ENCODE measurements at regions not wholly inside any gene's neighbourhood (a gene's known extent, or its start where the extent isn't known, plus 50 kb on each side); places are given as distances from the start of the nearest gene placed in this dataset.
"Not testable (repeated sequence)": the region's sequence is repeated elsewhere in the genome, so short reads cannot be mapped to it uniquely, and the experiment has no call there.

DNA sequence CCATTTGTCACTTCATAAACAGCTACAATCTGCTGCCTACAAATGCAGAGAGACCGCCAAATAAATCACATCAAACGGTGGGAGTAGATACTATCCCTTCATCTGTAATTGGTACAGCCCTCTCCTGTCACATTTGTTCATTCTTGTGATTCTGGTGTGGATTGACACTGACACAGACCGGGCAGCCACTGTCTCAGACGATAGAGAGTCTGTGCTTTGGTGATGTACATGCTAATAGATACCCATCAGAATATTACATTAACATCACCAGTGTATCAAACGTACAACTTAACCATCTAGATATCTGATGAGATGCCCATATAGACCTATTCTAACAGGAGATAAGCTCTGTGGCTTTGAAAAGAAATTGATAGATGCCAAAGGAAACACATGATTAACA lies 419.7 kb upstream of the ZEB2 start:
- DNase-seq: no peak

DNA sequence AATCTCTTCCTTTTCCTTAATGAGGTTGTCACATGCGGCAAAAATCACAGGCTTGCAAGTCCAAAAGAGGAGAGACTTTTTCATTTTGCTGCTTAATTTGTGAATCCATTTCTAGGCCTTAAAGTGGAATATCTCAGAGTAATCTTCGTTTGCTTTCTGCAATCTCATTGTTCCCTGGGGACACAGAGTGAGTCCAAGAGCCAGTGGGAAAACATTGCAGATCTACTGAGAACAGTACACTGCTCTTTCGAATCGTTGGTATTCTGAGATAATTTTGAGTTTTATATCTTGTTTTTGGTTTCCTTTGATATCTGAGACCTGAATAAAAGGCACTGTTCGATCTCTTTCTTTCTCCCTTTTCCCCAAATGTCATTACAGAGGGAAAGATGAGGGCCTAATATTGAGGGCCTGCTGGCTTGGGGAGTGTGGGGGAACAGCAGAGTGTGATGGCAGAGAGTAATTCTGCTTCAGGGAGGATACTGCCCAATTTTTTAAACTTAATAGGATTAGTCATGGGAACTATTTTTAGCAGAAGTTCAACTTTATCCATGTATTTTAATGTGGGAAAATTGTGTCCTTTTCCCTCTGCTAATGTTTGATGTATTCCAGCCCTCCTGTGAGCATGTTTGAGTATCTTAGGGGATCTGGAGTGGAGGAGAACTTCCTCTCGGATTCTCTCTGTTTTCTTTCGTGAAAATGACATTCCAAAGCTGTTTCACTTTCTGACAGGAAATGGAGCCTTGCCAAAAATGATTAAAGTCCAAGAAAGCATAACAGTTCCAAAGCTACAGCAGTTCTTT lies 418.2 kb upstream of the ZEB2 start:
- peak; percentile 97 for DNase-seq

DNA sequence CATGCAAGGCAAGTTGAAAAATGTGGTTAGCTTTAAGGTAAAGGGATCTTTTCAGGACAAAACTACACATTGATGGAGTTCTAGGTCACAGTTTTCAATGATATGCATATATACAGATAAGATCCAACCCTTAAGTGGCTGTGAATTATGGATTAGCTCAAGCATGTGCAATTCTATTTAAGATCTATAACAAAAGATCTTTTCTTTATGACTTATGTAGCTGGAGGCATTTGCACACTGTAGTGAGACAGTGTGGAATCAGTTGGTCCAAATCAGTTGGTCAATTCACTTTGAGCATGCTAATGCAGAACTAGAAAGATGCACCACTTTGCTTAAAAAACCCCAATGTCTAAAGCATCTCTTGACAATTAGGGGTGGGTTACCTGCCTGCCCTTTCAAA lies 417.1 kb upstream of the ZEB2 start:
- no peak for DNase-seq

DNA sequence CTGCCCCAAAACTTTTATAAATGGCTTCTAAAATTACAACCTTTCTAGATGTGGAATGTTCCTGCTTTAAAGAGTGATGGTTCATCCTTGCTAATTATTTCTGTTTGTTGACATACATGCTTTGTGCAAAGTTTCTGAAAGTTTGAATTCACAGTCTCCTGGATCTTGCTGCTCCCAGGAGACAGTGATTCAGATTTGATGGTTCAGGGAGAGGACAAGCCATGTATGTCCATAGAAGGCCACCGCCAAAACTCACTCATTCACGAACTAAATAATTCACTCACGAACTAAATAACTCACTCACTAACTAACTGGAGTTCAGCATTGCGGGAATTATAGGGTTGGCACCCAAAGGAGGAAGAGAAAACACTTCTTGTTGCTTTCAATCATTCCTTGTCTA lies 416.5 kb upstream of the ZEB2 start:
- DNase-seq: peak; percentile 74

DNA sequence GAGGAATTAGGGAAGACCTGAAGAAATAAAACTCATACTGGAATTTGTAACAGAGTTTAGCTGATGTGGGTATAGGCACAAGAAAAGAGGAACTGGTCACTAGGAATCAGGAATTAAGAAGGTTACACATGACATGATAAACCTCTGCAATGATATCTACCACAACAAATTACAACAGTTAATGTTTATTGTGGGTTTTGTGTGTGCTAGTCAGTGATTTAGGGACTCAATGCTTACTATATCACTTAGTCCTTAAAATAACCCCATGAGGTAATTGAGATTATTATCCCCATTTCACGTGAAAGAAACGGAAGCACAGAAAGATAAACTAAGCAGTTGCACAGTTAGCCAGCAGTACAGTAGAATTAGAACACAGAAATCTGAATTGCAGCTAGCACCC lies 415.8 kb upstream of the ZEB2 start:
- no peak for DNase-seq

DNA sequence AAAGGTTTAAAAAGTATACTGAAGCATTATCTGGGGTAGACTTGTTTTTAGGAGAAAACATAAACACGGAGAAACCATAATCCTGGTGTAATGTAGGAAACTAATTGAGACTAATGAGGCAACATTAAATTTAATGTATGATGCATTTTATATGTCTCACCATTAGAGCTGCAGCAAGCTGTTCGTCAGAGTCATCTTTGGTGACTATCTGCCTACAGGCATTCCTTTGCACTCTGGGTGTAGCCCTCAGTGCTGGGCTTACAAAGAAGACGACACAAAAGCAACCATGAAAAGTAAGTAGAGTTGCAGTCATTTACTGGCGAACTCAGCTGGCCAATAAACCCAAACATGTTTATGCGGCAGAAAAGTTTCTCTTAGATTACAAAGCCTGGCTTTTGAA lies 415.3 kb upstream of the ZEB2 start:
- DNase-seq: no peak

DNA sequence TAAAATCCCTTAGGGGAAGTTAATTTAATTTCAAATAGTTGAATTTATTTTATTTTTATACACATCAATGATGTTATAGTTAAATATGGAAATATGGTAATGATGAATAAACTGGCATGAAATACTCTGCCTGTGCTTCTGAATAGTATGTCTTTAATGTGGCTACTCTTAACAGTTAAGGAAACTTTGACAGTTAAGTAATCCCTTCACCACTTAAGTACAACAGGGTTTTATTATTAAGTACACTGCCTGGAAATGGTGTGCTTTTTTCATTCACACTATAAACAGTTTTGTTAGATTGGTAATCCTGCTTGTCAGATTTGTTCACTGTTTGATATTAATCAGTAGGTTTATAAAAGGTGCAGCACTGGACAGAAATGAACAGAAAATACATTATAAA lies 412.0 kb upstream of the ZEB2 start:
- no peak for DNase-seq

DNA sequence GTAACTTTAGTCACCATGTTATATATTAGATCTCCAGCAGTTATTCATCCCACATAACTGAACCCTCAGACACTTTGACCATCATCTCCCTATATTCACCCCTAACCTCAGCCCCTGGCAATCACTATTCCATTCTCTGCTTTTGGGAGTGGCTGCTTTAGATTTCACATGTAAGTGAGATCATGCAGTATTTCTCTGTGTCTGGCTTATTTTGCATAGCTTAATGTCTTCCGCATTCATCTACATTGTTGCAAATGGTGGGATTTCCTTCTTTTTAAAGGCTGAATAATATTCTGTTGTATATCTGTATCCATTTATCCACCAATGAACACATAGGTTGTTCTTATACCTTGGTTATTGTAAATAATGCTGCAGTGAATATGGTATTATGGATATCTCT lies 411.6 kb upstream of the ZEB2 start:
- DNase-seq: no peak

DNA sequence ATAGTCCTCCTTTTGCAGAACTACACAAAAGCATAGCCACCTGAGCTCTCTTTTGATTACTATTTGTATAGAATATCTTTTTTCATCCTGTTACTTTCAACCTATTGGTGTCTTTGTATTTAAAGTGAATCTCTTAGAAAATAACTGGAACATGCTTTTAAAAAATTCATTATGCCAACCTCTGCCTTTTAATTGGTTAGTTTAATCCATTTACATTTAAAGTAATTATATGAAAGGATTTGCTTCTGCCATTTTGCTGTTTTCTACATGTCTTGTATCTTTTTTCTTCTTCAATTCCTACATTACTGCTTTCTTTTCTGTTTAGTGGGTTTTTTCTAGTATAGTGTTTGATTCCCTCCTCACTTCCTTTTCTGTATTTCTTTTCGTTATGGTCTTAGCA lies 407.5 kb upstream of the ZEB2 start:
- DNase-seq: no peak

DNA sequence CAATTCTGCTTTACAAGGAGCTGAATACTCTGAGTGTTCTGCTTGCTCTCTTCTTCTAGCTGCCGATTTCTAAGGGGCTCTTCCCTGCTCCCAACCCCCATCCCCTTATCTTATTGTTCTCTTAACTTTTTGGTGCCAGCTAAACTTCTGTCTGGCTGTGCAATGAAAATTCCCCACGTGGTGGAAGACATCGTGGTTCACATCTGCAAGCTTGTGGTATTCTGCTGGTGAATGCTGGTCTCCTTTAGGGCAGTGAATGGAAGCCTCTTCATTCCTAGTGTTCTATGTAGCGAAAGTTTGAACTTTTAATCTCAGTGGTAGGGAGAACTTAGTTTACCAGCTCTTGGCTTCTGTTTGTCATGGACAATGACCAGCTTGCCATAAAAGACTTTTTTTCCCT lies 406.0 kb upstream of the ZEB2 start:
- no peak for DNase-seq

DNA sequence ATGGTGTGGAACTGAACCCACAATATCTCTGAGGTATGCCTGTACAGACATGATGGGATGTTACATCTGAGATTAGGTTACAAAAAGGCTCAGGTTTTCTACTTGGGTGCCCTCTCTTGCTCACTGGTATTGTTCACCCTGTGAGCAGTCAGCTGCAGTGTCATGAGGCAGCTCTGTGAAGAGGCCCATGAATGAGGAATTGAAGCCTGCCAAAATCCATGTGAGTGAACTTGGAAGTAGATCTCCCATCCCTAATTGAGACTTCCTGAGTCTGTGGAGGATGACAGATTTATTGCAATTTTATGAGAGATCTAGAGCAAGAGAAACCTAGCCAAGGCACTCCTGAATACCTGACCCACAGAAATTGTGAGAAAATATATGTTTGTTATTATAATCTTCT lies 404.9 kb upstream of the ZEB2 start:
- no peak for DNase-seq

DNA sequence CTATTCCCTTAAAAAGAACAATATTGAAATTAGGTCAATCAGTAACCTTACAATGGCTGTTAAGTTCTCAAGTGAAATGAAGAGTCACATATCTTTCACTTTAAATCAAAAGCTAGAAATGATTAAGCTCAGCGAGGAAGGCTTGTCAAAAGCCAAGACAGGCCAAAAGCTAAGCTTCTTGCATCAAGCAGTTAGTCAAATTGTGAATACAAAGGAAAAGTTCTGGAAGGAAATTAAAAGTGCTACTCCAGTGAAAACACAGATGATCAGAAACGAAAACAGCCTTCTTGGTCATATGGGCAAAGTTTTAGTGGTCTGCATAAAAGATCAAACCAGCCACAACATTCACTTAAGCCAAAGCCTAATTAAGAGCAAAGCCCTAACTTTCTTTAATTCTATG lies 402.6 kb upstream of the ZEB2 start:
- no peak for DNase-seq

DNA sequence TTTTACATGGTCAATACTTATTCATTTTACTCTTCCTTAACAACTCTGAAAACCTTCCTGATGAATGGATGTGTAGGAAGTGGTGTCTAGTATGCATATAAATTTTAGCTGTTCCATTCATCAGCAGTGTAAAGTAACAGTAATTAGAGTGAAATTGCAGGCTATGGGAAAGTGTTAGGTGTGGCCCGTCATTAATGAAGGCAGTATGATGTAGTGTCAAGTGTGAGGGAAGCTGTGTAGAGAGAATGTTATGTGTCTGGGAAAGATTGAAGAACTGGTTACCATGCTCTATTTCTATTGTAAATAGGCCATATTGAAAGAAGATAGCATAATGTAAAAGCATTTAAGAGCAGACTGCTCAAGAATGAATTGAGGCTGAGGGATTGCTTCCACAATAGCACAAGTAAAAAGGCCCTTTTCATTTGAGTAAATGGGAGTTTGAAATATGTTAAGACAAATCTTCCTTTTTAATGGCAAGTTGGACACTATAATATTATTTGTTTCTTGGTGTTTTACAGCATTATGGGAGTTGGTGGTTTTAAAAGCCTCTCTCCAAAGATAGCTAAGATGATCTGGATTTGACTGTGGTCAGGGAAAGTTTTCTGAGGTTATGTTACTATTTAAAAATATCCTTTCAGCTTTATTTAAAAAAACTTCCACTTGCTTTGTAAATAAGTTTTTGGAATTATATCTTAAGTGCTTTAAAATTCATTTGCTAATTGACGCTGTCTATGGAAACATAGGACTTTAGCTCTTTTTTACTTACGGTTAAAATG lies 401.0 kb upstream of the ZEB2 start:
- DNase-seq: no peak

DNA sequence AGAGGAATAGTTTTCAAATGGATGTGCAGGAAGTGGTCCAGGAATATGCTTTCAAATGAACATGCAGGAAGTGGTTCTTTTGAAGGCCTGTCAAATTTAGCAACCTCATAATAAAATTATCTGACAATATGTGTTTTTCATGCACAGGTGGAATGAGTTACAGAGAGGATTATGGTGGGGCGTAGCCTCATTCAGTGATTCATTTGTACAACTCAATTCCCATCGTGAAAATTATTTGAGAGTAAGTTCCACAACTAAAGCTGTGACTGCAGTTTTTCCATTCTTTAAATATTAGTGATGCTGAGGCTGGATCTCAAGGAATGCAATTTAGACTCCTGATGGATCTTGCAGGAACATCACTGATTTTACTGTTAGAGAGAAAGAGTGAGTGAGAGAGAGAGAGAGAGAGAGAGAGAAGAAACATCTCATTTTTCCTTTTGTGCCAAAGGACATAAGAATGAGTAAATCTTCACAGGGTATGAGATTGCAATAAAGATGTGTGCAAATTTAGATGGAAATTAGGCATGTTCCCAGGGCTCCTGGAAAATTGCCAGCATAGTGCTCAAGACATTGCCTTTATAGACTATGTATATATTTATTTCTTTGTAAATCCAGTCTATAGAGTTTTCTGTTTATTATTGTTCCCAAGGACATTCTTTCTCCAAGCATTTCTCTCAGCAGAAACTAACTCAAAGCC lies 394.9 kb upstream of the ZEB2 start:
- DNase-seq: peak; percentile 73

DNA sequence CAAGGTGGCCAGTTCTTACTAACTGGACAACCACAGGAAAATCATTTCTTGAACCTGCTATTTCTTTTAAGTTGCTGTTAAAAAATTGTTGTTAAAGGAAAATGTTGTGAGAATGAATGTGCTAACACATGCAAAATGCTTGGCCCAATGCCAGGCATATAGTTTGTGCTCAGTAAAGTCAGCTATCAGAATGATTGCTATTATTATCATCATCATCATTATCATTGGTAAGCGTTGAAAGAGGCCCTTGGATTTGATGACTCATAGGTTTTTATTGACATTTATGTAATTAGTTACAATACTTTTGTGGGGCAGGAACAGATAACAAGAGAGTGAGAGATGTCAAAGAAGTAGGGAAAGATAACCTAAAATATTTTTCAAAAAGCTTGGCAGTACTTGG lies 394.2 kb upstream of the ZEB2 start:
- no peak for DNase-seq

DNA sequence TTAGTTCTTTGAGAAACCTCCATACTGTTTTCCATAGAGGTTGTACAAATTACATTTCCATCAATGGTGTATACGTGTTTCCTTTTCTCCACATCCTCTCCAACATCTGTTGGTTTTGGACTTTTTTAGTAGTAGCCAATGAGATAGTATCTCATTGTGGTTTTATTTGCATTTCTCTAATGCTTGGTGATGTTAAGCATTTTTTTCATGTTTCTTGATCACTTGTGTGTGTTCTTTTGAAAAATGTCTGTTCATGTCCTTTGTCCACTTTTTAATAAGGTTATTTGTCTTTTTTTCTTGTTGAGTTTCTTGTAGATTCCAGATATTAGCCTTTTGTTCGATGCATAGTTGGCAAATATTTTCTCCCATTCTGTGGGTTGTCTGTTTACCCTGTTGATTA lies 392.3 kb upstream of the ZEB2 start:
- DNase-seq: no peak

DNA sequence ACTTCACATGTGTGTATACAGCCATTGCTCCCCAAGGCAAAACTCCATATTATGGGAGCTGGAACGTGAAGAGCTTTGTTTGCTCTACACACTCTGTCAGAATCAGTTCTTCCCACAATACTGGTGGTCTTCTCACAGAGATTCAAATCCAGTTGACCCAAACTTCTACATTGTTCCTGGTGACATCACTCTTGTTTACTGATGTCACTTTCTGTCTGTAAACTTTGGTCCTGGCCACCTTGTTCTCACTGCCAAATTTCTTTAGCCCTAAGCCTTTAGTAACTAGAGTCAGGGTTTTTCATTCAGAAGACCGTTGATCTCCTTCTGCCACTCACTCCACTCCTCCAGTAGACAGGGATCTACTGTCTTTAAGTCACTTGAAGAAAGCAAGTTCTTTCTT lies 386.0 kb upstream of the ZEB2 start:
- DNase-seq: no peak

DNA sequence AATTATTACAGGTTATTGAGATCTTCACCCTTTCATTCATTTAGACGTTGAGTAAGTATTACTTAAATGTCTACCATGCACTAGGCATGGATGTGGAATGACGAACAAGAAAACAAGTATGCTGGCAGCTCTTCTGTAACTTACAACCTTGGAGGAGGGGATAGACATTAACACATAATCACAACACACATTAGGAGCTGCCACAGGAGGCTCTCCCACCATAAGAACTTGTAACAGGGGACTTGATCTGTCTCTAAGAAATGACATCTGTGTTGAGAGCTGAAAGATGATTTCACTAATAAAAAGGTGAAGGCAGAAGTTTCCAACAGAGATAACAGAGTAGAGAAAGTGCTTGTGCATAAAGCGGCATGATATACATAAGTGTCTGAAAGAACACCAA lies 384.7 kb upstream of the ZEB2 start:
- DNase-seq: no peak

DNA sequence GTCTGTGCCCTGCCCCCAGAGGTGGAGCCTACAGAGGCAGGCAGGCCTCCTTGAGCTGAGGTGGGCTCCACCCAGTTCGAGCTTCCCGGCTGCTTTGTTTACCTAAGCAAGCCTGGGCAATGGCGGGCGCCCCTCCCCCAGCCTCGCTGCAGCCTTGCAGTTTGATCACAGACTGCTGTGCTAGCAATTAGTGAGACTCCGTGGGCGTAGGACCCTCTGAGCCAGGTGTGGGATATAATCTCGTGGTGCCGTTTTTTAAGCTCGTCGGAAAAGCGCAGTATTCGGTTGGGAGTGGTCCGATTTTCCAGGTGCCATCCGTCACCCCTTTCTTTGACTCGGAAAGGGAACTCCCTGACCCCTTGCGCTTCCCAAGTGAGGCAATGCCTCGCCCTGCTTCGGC lies 383.1 kb upstream of the ZEB2 start:
- not testable (repeated sequence) for DNase-seq

DNA sequence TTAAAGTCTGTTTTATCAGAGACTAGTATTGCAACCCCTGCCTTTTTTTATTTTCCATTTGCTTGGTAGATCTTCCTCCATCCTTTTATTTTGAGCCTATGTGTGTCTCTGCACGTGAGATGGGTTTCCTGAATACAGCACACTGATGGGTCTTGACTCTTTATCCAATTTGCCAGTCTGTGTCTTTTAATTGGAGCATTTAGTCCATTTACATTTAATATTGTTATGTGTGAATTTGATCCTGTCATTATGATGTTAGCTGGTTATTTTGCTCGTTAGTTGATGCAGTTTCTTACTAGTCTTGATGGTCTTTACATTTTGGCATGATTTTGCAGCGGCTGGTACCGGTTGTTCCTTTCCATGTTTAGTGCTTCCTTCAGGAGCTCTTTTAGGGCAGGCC lies 381.5 kb upstream of the ZEB2 start:
- not testable (repeated sequence) for DNase-seq

DNA sequence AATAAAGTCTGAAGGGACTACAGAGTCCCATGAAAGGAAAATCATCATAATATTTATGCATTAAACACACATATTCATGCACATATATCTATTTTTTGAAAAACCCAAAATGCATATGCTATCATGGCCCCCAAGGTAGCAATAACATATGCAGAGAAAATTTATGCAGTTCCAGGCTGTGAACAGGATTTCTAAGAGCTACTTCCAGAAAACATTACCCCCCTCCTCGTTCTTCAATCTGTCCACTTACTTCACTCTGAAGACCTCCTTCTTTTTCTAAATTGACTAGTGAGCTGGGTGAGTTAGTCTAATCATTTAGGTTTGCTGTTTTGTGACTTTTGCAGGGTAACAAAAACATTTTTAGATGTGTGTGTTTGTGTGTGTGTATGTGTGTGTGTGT lies 376.4 kb upstream of the ZEB2 start:
- no peak for DNase-seq

DNA sequence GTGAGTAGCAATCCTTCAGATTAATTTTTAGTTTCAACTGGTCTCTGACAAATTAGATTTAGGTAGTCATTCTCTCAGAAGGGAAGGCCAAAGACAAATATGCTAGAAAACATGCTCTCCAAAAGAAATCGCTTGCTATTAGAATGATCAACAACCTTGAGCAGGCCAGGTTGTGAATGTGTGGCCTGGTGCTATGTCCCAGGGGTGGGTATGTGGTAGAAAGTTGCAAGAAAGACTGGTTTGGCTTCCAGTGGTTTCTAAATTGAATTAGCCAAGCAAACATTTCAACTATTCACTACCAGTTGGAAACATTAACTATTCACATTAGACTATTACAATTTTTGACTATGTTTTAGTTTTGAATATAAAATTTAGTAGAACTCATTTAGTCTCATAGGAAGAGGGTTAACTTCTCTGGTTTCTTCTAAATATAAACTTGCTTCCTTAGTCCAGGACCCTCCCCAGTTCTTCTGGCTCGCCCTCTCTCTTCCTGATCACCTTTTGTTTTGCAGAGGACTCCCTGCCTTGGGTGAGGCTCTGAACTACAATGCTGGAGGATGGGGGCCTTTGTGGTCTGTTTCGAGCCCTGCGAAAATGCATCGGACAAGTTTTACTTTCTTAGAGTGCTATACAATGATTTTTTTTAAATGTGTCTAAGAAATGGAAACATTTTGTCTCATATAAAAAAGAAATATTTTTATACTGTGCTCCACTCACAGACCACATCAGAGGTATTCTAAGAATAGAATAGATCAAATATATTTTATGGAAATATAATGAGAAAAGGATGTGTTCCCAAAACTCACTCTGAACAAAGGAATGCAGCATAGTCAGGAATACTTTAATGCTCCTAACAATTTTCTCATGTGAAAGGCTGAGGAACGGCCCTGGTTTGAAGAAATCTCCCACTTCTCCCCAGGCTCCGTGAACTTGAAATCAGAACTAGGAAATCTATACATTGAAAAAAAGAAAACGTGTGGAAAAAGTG lies 375.0 kb upstream of the ZEB2 start:
- peak; percentile 50 for DNase-seq
